Fibroblast of skin of right quadriceps (primary cell): ENCODE measurements at regions not wholly inside any gene's neighbourhood (a gene's known extent, or its start where the extent isn't known, plus 50 kb on each side); places are given as distances from the start of the nearest gene placed in this dataset.
"Not testable (repeated sequence)": the region's sequence is repeated elsewhere in the genome, so short reads cannot be mapped to it uniquely, and the experiment has no call there.

Experiments used
- DNase-seq: peaks from one replicate; pipeline ENCODE4 v3.0.0-alpha.2; 2013

- no peak for DNase-seq
These were observed 52.7 kb upstream of the OSMR start for GRCh38 chr5:38793099-38793498.

DNA sequence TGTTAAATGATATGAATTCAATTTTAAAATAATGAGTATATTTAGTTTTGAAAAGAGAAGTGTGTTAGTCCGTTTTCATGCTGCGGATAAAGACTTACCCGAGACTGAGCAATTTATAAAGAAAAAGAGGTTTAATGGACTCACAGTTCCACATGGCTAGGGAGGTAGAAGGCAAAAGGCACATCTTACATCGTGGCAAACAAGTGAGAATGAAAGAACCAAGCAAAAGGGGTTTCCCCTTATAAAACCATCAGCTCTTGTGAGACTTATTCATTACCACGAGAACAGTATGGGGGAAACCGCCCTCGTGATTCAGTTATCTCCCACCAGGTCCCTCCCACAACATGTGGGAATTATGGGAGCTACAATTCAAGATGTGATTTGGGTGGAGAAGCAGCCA is 51.8 kb upstream of the OSMR start:
- DNase-seq = not testable (repeated sequence)

- no peak for DNase-seq
These were observed 50.8 kb upstream of the OSMR start for GRCh38 chr5:38794986-38795385.

DNA sequence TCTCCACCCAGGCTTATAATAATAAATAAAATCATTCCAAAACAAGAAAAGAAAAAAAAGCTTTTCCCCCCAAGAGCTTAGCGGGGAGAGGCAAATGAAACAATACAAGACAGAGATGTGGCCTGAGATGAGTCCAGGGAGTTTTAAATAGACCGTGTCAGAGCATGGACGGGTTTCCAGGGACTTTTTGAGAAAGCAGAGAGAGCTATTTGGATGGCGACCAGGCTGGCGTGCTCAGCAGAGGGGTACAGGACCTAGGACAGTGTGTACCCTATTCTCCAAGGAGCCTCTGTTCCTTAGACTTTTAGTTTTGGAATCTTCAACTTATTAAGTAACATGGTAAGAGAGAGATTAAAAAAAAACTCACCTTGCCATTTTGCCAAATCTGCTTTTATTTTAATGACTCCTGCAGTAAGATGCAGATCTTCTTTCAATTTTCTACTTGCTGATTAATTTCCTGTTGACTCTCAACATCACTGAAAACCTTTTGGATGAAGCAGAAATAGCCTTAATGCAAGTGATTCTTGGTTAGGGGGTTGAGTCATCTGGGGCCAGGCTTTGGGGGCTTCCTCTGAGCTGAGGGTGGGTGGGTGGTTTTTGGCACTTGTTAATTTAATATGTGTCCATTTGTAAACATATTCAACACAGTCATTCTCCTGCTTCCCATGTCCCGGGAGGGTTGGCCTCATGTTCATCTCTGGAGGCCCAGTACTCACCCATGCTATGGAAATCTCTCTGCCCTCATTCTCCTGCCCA is 49.6 kb upstream of the OSMR start:
- peak; percentile 75 for DNase-seq
